HG03159 (cell line): ENCODE measurements at regions not wholly inside any gene's neighbourhood (a gene's known extent, or its start where the extent isn't known, plus 50 kb on each side); places are given as distances from the start of the nearest gene placed in this dataset.

Experiments used
- ATAC-seq: cut with Tn5 transposase; IDR thresholded peaks from one replicate; pipeline ENCODE4 v1.9.1; 2021; ENCODE audit warnings: mild to moderate bottlenecking, moderate library complexity; ENCODE audit not compliant: unreplicated experiment

DNA sequence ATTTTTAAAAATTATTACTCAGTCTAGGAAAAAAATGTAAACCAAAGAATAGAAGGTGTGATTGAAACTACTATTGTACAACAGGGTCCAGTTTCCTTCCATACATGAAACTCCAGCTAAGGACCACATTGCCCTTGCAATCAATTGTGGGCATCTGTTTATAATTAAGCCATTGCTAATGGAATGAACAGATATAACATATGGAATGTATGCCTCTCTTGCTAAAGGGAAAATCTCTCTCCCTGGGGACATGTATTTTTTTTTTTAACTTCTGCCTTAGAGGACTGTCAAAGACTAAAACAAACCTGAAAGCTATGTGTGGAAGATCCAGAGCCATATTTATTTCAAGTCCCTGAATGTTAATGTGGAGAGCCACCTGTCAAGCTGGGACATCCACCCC is 336.8 kb upstream of the MANEA start:
- no peak for ATAC-seq

GRCh38 chr6:95242560-95242959 is 334.8 kb upstream of the MANEA start:
- ATAC-seq = no peak

DNA sequence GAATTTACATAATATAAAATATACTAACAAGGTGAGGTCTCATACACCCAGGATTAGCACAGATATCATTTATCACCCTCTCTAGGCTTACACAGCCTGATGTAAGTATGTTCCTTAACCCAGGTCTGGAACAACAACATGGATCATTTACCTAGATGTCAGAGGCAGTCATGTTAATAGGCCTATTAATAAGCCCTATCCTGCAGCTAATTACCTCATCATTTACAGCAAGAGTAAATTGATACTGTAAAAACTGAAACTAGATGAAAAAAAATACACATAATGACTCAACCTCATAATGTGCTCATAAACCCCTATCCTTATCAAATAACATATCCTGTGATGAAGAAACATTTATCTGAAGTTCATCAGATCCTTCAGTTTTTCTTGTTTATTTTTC is 334.3 kb upstream of the MANEA start:
- no peak for ATAC-seq

DNA sequence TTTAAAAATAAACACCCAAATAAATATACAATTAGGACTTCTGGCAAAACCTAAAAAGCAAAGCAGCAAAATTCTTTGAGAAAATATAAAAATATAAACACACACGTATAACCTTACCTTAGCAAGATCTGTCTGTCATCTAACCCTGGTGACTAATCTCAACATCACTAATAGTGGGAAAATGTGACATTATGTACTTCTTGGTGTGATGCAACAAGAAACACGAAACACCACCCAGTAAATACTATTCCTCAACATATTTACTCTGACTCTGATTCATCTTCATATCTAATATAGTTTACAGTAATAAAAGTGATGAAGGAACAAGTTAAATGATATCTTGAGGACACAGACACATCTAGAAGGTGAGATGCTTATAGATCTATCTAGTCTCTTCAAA is 332.6 kb upstream of the MANEA start:
- no peak for ATAC-seq

DNA sequence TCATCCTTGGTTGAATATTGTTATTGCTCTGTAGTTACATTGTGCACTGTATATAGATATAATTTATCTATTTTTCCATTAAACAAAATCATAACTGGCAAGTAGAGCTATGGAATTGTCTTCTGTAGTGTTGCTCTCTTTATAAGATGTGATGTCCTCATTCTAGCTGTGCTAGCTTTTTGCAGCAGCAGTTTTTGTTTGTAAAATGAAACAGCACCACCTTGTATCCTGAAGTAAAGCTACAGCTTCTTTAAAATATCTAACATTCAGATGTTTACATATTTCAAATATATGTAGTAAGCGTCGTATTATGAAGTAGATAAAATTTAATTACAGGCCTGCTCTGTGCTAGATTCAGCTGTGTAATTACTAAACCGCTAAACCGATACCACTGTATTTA is 328.8 kb upstream of the MANEA start:
- no peak for ATAC-seq

- no peak for ATAC-seq
Observed at GRCh38 chr6:95249175-95249574, 328.2 kb upstream of the MANEA start.

DNA sequence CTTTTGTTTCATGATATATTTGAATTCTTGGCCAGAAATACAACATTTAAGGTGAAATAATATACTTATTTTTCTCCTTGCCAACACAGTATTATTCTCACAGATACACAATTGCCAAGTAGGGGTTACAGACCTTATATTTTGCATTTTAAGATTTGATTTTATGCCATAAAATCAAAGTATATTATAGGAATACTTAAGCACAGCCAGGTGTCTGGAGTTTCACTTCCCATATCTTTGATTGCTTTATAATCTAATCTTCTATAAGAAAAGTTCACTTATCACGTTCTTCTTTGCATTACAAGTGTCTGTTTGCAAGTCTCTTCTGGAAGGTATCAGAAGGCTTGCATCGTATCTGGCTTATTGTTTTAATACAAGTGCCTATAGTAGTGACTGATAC is 327.7 kb upstream of the MANEA start:
- no peak for ATAC-seq

- ATAC-seq = no peak
Observed at GRCh38 chr6:95263840-95264239, 313.5 kb upstream of the MANEA start.

DNA sequence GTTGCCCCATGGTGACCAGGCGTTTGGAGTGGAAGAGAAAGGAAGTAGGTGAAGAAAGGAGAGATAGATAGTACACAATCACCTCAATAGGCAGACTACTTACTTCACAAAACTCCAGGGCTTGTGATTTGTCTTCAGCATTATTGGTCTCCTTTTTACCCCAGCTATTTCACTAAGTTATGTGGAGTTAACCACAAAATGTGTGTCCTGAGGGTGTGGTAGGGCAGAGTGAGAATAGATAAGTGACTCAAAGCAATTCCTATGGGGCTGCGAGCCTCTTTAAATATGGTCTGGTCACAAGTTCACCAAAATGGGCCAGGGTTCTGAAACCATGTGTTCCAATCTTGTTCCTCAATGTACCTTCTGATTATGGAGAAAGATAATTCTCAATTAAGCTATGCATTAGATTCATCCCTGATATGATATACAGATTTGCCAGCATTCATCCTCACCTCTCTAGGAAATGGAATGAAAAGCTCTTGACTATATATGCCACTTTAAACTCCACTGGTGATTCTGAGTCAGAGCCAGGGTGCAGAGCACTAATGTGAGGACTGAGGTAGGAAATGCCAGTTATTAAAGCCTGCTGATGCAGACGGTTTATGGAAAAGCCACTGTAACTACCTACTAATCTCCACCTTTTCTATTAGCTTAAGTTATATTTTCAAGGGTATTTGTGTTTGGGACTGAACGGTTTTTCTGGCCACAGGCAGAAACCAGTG is 310.6 kb upstream of the MANEA start:
- ATAC-seq = no peak

DNA sequence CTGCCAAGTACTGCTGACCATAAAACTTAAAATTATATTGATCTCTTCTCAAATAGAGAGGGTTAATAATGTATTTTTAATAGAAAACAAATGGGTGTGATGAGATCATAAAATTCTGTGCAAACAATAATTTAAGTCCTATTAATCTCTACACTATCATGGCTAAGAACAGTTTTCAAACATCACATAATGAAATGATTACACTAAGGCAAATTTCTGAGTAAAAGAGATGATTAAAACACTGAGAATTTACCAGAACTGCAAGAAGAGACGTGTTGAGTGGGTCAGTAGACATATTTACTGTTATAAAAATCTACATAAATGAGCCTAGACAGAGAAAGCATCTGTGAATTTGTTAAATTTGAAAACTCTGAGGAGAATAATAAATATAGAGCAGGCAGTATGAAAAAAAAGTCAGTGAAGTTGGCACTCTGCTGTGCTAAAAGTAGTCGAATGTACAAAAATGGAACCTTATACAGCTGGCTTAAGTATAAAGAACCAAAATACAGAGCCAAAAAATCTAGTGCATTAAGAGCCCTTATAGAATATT is 302.6 kb upstream of the MANEA start:
- ATAC-seq = no peak

- ATAC-seq = no peak
Observed at GRCh38 chr6:95279616-95280015, 297.7 kb upstream of the MANEA start.

GRCh38 chr6:95280686-95281273 is 296.6 kb upstream of the MANEA start:
- ATAC-seq = no peak

GRCh38 chr6:95285881-95286280 is 291.5 kb upstream of the MANEA start:
- ATAC-seq = no peak

DNA sequence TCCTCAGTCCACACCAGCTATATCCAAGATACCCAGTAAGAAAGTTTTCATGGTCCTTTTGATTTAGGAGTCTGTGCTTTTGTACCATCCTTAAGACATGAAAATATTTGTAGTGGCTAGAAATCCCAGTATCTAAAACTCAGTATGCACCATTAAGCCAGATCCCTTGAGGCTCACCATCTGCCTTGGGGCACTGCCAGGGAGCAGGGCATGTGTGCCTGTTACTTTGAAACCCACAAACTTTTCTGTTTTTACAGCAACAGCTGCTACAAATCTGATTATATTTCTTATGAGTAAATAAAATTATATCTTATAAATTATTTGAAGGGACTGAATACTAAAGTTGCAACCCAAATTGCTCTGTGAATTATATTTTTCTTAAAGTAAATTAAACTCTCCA is 290.5 kb upstream of the MANEA start:
- no peak for ATAC-seq

- no peak for ATAC-seq
Observed at GRCh38 chr6:95288251-95288650, 289.1 kb upstream of the MANEA start.

GRCh38 chr6:95292011-95292410 is 285.3 kb upstream of the MANEA start:
- ATAC-seq = no peak

- no peak for ATAC-seq
Observed at GRCh38 chr6:95293257-95293656, 284.1 kb upstream of the MANEA start.

- ATAC-seq = no peak
Observed at GRCh38 chr6:95294043-95294442, 283.3 kb upstream of the MANEA start.

DNA sequence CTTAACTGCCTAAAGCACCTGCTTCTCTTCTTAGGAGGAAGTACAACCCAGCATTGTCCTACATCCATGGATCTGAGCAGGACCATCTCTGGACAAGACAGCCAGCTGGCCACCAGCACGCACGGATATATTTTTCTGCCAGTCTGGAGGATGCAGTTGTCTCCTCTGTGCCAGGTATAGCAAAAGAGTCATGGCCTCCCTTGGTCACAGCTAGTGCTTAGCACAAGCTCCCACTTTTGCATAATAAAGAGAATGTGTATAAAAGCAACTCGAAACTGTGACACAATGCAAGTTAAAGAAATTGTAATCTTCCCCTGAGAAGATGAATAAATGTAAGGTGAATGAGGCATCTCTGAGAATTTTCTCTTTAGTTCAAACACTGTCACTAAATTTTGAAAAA is 267.8 kb upstream of the MANEA start:
- ATAC-seq = no peak

GRCh38 chr6:95318137-95318536 is 259.2 kb upstream of the MANEA start:
- ATAC-seq = no peak

DNA sequence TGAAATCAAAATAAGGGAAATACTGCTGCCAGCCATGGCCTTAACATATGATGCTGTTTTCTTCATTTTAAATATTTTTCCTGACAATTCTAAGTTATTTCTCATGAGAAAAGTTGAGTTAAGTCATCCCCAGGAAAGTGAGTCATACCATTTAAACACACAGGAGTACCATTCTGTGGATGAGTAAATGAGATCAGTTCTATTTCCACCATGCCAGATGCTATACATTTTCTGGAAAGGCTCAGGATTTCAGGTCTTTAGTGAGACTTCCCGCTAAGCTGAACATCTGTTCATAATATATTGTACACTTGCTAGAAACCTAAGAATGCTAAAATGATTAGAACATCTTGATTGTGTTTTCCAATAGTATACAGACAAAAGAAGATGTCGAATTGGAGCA is 256.2 kb upstream of the MANEA start:
- no peak for ATAC-seq

GRCh38 chr6:95325916-95326315 is 251.4 kb upstream of the MANEA start:
- ATAC-seq = no peak

GRCh38 chr6:95328231-95328630 is 249.1 kb upstream of the MANEA start:
- no peak for ATAC-seq
